HG03469 (cell line): ENCODE measurements at regions not wholly inside any gene's neighbourhood (a gene's known extent, or its start where the extent isn't known, plus 50 kb on each side); places are given as distances from the start of the nearest gene placed in this dataset.

Source experiments
- ATAC-seq: cut with Tn5 transposase; IDR thresholded peaks from one replicate; pipeline ENCODE4 v1.9.1; 2021; ENCODE audit warnings: mild to moderate bottlenecking, moderate library complexity, moderate number of reproducible peaks; ENCODE audit not compliant: unreplicated experiment

- ATAC-seq, result no peak
Measured at GRCh38 chr2:160996584-160996983, 163.6 kb upstream of the TANK start.

DNA sequence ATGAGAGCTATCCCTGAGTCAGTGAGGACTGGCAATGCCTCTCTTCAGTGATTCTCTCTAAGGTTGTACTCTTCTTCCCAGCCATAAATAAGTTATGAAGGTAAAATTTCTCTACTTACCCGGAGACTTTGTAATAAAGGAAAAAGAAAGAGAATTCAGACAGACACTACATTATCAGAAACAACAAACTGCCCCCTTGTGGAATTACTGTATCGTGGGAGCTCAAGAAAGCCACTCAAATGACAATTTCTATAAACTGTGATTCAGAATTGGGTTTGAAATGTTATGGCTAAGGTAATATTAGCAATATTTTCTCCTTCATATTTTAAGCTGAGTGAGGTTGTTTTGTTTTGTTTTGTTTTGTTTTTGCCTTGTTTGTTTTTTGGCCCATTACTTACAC lies 155.8 kb upstream of the TANK start:
- ATAC-seq, result no peak

DNA sequence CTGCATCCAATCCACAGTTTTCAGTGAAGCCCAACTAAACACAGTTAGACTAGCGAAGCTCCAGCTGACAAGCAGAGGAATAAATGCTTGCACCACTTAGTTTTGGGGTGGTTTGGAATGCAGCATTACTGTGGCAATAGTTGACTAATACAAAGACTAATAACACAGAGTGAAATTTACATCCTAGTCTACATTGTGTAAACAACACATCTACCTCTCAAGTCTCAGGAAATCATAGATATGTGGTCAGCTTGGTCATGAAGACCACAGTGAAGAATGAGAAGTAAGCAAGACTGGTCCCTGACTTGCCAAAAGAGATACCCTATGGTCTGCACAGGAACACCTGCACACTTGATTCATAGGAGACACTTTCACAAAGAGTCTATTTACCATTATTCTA lies 155.1 kb upstream of the TANK start:
- ATAC-seq, result no peak

DNA sequence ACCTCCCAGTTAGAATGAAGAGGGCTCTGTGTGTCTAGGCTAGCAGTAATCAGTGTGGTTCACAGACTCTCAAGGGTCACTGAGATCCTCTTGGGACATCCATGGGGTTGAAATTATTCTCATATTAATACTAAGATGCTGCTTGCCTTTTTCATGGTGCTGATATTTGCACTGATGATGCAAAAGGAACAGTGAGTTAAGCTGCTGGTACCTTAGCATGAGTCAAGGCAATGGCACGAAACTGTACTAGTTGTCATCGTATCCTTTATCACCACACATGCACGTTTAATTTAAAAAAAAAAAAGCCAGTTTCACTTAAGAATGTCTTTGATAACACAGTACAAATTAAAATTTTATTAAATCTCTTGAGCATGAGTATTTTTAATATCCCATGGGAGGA lies 151.9 kb upstream of the TANK start:
- ATAC-seq, result no peak

DNA sequence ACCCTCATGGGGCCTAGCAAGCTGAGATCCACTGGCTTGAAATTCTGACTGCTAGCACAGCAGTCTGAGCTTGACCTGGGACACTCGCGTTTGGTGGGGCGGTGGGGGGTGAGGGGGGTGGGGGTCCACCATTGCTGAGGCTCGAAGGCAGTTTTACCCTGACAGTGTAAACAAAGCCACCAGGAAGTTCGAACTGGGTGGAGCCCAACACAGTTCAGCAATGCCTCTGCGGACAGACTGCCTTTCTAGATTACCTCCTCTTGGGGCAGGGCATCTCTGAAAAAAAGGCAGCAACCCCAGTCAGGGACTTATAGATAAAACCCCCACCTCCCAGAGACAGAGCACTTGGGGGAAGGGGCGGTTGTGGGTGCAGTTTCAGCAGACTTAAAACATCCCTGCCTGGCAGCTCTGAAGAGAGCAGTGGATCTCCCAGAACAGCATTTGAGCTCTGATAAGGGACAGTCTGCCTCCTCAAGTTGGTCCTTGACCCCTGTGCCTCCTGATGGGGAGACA lies 149.7 kb upstream of the TANK start:
- ATAC-seq, result no peak

GRCh38 chr2:161017780-161018470 lies 142.3 kb upstream of the TANK start:
- no peak for ATAC-seq

- ATAC-seq, result no peak
Measured at GRCh38 chr2:161019311-161019710, 140.9 kb upstream of the TANK start.

GRCh38 chr2:161020437-161020836 lies 139.8 kb upstream of the TANK start:
- no peak for ATAC-seq

GRCh38 chr2:161028581-161028980 lies 131.6 kb upstream of the TANK start:
- ATAC-seq, result no peak

DNA sequence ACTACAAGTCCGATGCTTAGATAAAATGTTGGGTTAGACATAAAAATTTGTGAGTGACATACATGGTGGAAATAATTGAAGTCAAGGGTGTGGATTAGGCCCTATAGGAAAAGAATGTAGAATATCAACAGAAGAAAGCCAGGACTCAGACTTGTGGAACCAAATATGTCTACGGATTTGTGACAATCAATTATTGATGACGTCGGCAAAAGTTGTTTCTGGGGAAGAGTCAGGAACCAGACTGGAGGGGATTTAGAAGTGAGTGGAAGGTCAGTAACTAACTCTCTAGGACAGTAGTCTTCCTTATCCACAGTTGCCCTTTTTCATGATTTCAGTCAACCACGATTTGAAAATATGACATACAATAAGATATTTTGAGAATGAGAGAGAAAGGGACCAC lies 130.9 kb upstream of the TANK start:
- ATAC-seq, result no peak

- ATAC-seq, result no peak
Measured at GRCh38 chr2:161030260-161031063, 129.8 kb upstream of the TANK start.

DNA sequence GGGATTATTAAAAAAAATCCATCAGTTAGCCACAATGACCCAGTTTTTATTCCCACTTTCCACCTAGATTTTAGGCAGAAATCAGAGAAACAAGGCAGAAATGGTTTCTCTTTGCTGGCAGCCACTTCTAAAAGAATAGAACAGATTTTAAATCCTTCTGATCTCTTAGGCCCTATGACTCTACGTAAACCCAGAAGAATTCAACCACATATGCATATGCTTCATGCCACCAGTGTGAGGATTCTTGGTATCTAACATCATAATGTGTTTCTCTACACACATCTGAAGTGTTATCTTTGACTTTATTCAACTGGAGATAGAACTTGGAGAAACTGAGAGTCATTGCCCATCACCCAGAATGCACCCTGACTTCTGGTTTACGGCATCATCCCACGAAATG lies 128.7 kb upstream of the TANK start:
- no peak for ATAC-seq

DNA sequence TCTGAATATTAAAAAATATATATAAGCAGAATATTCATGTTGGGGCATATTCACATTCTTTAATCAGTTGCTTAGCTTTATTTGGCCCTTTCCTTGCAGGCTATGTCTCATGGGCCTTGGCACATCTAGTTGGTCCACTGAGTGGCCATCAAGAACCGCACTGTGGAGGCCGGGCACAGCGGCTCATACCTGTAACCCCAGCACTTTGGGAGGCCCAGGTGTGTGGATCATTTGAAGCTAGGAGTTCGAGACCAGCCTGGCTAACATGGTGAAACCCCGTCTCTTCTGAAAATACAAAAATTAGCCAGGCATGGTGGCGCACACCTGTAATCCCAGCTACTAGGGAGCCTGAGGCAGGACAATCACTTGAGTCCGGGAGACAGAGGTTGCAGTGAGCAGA lies 127.6 kb upstream of the TANK start:
- no peak for ATAC-seq

DNA sequence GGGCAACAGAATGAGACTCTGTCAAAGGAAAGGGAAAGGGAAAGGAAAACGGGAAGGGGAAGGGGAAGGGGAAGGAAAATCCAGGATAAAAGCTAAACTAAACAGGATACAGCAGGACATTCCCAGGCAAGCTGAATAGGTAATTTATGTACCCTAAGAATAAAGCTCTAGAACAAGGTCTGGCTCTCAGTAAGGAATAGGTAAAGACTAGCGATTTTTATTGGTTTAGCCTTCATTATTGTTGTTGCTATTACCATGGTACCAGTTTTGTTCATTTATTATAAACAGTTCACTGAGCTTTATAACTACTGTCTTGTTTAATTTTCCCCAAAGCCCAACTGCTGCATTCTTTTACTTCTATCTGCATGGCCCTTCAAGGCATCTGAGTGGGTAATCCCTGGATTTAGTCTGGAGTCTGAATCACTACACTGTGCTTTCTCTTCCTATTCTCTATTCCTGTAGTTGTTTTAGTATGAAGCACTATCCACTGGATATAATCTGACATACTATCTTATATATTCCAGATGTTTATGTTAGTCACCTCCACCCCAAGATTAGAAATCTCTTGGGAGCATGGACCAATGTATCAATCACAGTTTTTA lies 127.1 kb upstream of the TANK start:
- ATAC-seq, result no peak

GRCh38 chr2:161036926-161037325 lies 123.3 kb upstream of the TANK start:
- ATAC-seq, result no peak

DNA sequence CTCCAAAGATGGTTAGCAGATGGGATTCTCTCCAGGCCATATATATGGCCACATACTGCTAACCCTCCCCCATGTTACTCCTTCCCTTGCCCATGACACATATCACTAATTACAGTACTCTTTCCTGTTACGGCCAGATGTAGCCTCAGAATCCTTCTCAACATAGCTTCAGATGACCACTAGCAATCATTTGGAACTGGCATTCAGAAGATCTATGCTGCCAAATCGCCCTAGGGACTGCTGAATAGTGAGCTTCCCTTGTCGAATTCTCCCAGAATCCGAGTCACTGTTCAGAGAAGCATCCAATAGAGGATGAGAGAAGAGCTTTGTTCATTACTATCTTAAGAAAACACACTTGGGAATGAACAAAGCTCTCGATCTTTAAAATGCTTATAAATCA lies 121.2 kb upstream of the TANK start:
- ATAC-seq, result no peak

- no peak for ATAC-seq
Measured at GRCh38 chr2:161041356-161041755, 118.9 kb upstream of the TANK start.

GRCh38 chr2:161042990-161043625 lies 117.1 kb upstream of the TANK start:
- no peak for ATAC-seq

- ATAC-seq, result no peak
Measured at GRCh38 chr2:161044095-161044865, 115.9 kb upstream of the TANK start.

DNA sequence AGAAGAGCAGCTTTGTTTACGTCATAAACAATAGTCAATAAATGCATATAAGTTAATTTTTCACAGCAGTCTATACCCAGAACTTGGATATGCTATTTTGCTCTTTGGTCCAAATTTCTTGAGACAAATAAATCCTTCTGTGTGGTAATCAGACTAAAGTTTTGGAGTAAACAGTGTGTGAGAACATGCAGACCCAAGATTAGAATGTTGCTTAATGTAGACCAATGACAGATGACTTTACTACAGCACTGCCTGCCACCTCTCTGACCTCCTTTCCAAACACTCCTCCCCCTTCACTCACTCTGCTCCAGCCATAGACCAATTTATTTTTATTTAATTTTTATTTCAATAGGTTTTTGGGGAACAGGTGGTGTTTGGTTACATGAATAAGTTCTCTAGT lies 115.3 kb upstream of the TANK start:
- ATAC-seq, result no peak

DNA sequence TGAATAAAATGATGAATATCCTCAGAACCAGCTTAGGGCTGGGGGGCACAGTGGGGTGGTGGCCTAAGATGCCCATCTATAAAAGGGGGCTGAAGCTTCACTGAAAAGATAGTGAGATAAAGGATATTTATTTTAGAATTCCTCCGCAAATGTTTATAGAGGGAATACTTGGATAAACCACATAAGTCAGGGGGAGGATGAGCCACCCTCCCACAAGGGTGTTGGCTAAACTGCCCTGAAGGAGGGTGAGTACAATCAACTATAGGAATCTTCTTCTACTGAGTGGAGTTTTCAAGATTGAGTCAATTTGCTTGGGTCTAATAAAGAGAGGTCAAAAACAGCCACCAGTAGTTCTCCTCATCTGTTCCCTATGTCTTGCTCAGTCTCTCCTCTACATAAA lies 114.5 kb upstream of the TANK start:
- ATAC-seq, result no peak
